HG02623 (cell line): ENCODE measurements at regions not wholly inside any gene's neighbourhood (a gene's known extent, or its start where the extent isn't known, plus 50 kb on each side); places are given as distances from the start of the nearest gene placed in this dataset.

Experiments used
- ATAC-seq: cut with Tn5 transposase; IDR thresholded peaks from one replicate; pipeline ENCODE4 v1.9.1; 2021; ENCODE audit warnings: moderate library complexity; ENCODE audit not compliant: unreplicated experiment

GRCh38 chr11:93959663-93960062, 61.5 kb upstream of the HEPHL1 start:
- no peak for ATAC-seq

DNA sequence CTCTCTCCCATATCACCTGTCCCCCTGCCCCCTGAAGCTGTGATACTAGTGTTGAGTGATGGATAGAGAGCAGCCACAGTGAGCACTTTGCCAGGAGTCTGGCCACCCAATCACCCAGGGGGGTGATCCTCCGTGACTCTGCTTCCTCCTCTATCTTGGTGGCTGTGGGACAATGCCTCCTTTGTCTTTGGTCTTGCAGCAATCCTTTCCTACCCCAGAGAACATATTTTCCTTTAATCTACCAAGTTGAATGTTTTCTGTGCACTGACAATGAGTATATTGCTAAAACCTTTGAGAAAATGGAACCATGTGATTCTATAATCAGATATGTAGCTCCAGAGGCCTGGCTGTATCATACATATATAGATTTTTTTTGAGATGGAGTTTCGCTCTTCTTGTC, 58.1 kb upstream of the HEPHL1 start:
- no peak for ATAC-seq

DNA sequence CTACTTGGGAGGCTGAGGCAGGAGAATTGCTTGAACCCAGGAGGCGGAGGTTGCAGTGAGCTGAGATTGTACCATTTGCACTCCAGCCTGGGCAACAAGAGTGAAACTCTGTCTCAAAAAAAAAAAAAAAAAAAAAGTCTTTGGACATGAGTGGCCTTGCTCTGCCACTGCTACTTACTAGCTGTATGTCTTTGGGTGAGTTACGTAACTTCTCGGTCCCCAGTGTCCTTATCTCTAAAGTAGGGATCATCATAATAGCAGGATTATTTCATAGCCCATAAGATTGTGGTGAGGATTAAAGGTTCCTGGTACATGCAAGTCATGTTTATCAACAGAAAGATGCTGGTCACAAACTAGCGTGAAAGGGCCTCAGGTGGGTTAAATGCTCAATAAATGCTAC, 53.9 kb upstream of the HEPHL1 start:
- no peak for ATAC-seq

DNA sequence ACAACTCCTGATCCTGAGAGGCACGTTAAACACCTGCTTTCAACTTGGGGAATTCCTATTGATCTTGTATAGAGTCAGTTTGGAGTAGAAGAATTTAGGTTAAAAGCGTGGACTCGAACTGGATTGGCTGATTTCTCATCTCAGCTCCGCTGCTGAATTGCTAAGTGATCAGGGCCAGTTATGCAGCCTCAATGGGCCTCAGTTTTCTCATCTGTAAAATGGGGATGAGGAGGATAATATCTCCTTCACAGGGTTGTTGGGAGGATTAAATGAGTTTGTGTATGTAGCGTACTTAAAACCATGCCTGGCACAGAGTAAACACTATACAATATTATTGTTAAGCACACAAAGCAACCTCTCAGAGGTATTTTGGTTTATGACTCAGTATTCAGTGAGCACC, 53.2 kb upstream of the HEPHL1 start:
- no peak for ATAC-seq

- ATAC-seq, result no peak
Observed at GRCh38 chr11:93969925-93970922, 50.9 kb upstream of the HEPHL1 start.
